Fibroblast of lung (primary cell): ENCODE measurements at regions not wholly inside any gene's neighbourhood (a gene's known extent, or its start where the extent isn't known, plus 50 kb on each side); places are given as distances from the start of the nearest gene placed in this dataset.

ENCODE experiments used
- CTCF ChIP-seq, 2 donors: IDR thresholded peaks in 1 of 2; conservative IDR thresholded peaks in 1 of 2; 1 replicate in 1 of 2; 2 replicates in 1 of 2; pipeline ENCODE4 v1.5.1; 2011 to 2012; ENCODE audit warnings: low read length in 2 of 2, control low read depth in 1 of 2, inconsistent platforms in 1 of 2, low read depth in 1 of 2, mild to moderate bottlenecking in 1 of 2
- EZH2 ChIP-seq: IDR thresholded peaks from 2 replicates; pipeline ENCODE4 v1.5.1; 2012; ENCODE audit warnings: low read length, control low read depth, mild to moderate bottlenecking; ENCODE audit errors: missing control alignments

DNA sequence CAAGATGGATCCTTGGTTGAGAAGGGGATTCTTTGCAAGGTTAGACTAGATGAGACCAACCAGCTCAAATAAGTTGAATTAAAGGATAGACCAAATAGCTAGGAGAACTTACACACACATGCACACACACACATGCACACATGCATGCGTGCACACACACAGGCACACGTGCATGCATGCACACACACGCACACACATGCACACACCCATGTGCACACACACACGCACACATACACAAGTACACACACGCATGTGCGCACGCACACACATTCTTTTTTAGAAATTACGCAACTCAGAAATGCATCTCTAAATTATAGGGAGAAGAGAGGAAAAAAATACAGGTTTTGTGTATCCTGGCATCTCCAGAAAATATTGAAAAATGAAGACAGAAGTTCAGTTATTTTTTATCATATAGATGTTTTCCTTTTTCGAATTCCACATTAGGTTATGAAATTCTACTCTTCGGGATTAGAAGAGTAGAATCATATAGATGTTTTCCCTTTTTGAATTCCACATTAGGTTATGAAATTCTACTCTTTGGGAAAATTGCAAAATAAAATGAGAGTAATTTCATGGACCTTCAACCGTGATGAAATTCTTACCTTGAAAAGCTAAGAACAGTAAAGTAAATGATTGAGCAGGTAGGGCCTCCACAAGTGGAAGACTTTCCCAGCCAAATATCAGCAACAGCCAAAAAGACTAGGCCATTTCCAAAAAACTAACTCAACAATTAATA, 243.2 kb upstream of the USP25 start:
- TF ChIP-seq CTCF (conservative IDR thresholded peaks at IDR 0.05 in 1 of 2, IDR thresholded peaks at IDR 0.05 in 1 of 2; ENCODE audit: low read depth in 1 of 2, low read length in 2 of 2) (no peak), EZH2 (no peak)
